SIG-M5 treated with dmso at 0.1 percent for 504 hours (cell line): ENCODE measurements at regions not wholly inside any gene's neighbourhood (a gene's known extent, or its start where the extent isn't known, plus 50 kb on each side); places are given as distances from the start of the nearest gene placed in this dataset.

Experiments used
- DNase-seq: peaks from one replicate; lab custom pipeline; 2025; ENCODE audit not compliant: unreplicated experiment; lab: John Stamatoyannopoulos, UW

DNA sequence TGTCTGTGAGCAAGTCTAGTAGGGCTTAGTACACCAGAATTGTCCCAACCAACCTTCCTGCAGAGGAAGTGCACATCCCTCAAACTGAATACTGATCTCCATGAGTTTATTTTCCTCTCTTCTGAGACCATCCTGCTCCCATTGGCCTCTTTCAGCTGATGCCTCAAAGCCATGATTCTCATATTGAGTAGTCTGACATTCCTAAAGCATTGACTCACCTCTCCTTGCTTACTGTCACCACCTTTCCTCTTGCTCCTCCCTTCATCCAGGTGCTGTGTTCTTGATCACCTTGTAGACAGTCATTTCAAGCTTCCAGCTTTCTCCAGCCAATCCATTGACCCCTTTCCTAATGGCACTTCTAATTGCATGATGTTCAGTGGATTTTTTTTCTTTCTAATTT lies 583.7 kb upstream of the USP15 start:
- no peak for DNase-seq

DNA sequence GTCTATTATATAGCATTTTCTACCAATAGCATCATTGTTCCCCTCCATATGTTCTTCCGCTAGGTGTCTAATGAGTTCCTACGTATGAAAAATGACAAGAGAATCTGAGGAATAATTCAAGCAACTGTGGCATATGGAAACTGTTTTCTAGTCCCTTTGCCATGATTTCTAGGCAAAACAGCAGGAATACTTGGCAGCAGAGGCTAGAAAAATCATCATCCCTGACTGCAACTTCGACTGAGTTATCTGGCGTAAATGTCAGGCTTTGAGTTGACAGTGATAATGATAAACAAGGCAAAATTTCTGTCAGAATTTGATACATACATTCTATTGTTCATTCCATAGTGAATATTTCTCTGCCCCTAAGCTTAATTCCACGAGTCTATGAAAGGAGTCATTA lies 572.8 kb upstream of the USP15 start:
- DNase-seq: no peak

GRCh38 chr12:61694214-61694613 lies 566.0 kb upstream of the USP15 start:
- DNase-seq: no peak

GRCh38 chr12:61701471-61701870 lies 558.7 kb upstream of the USP15 start:
- DNase-seq: no peak

DNA sequence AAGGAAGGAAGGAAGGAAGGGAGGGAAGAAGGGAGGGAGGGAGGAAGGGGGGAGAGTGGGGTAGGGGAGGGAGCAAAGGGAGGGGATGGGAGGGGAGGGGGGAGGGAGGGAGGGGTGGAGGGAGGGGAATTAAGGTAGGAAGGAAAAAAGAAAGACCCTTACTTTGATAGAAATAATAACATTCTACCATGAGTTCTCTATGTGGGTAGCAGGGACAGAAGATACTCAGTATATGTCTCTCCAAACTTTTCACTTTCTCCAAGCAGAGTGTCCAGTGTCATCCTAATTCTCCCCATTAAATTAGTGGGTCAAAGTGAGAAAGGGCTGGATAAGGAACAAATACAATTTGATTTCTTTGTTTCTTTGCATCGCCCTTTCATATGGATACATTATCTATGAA lies 553.4 kb upstream of the USP15 start:
- DNase-seq: no peak

DNA sequence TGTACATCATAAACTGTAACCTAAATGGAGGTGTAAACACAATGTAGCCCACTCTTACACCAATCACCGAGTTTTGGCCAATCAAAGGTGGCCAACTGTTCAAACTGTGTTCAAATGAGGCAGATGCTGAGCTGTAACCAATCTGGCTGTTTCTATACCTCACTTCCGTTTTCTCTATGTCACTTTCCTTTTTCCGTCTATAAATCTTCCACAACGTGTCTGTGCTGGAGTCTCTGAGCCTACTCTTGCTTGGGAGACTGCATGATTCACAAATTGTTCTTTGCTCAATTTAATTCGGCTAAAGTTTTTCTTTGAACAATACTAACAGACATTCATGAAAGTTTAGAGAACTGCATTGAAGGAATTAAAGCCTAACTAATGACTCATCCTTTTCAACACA lies 547.1 kb upstream of the USP15 start:
- DNase-seq: no peak

- no peak for DNase-seq
Observed at GRCh38 chr12:61717986-61718385, 542.2 kb upstream of the USP15 start.

- DNase-seq: no peak
Observed at GRCh38 chr12:61739925-61740324, 520.3 kb upstream of the USP15 start.

GRCh38 chr12:61750604-61751003 lies 509.6 kb upstream of the USP15 start:
- DNase-seq: no peak

- DNase-seq: no peak
Observed at GRCh38 chr12:61754214-61754613, 506.0 kb upstream of the USP15 start.

DNA sequence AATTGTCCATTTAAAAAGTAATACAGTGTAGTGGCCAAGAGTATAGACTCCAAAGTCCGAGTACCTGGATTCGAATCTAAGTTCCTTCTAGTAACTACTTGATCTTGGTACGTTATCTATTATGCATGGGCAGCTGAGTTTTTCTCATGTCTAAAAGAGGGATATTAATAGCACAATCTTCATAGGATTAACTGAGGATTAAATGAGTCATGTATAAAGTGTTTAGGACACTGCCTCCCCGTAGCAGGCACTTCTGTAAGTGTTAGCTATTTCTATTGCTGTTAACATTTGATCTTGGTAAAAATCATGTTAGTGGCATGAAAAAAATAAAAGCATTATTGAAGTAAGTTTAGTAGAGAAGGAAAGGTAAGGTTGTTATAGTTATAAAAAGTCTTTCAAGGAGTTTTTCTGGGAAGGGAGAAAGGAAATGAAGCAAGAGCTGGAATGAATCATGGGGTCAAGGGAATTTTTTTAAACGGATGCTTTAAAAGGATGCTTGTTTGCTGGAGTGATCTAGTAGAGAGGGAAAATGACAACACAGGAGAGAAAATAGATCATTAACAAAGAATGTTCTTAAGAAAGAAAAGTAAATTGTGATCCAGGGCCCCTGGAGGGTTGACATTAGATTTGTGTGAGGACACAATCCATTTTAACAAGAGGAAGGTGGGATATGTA lies 502.2 kb upstream of the USP15 start:
- no peak for DNase-seq

- no peak for DNase-seq
Observed at GRCh38 chr12:61758661-61759060, 501.5 kb upstream of the USP15 start.

GRCh38 chr12:61765926-61766325 lies 494.3 kb upstream of the USP15 start:
- DNase-seq: no peak

GRCh38 chr12:61780435-61780834 lies 479.8 kb upstream of the USP15 start:
- DNase-seq: no peak

DNA sequence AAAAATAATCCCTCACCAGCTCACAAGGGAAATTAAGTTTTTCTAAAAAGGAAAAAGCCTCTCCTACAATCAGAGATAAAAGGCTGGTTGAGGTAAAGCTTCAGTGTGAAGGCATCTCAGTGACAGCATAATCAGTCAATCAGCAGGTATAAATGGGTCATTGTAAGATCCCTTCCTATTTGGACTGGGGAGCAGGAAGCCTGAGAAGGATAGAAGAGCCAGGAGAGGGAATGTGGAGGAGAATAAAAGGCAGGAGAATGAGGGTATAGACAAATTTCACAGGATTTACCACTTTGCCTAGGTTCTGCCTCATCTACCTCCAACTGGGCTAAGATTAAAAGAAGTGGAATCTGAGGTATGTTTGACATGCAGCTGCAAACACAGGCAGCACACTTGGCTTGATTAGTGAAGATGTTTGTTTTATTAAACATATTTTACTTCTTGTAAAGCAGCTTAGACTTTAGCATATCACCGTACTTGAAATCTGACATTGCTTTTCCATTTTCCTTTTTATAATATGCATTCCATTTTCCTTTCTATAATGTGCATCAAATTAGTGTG lies 479.1 kb upstream of the USP15 start:
- no peak for DNase-seq

DNA sequence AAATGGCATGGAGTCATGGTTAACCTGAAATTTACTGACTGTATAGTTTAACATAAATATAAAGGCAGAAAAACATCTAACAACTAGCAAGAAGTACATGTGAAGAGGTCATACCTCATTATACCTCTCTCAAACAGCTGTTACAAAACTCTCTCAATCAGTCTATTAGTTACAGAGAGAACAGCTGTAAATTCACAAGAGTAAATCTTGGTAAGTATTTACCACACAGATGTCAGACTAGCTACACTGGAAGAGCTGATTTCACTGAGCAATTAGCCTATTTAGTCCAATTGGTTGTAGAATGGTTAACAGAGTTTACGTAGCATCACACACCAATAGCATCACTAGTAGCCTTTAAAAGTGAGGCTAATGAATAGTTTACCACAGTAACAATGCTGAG lies 463.4 kb upstream of the USP15 start:
- DNase-seq: no peak

DNA sequence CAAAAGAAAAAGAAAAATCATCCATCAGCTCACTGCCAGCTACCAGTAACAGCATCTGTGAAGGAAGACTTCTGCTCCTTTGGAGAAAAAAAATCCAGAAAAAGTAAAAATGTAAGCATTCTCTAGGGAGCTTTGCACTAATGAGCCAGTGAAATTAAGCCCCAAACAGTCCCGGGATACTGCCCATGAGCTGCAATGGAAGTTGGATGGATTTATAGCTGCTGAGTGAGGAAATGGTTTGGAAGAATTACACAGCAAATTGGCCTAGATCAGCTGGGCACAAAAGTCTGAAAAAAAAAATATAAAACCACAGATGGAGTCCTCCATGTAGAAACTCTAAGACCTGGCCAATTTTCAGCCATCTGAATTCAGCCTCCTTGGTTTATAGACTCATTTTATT lies 462.9 kb upstream of the USP15 start:
- DNase-seq: no peak

GRCh38 chr12:61798778-61799177 lies 461.4 kb upstream of the USP15 start:
- no peak for DNase-seq

DNA sequence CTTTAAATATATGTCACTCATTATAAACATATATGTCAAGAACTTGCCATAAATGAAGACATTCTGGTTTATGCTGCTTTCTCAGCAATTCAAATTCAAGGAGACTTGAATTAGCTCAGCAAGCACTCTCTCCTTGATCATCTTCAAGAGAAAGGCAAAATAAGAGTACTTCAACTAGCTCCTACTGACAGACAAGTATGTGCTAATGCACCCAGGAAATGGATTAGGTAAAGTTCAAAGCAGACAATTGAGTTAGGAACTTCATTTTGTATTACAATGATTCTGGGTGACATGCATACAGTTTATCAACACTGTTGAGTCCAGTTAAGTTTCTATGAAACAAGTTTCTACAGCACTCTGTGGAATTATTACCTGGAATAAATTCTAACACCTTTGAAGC lies 455.9 kb upstream of the USP15 start:
- no peak for DNase-seq

DNA sequence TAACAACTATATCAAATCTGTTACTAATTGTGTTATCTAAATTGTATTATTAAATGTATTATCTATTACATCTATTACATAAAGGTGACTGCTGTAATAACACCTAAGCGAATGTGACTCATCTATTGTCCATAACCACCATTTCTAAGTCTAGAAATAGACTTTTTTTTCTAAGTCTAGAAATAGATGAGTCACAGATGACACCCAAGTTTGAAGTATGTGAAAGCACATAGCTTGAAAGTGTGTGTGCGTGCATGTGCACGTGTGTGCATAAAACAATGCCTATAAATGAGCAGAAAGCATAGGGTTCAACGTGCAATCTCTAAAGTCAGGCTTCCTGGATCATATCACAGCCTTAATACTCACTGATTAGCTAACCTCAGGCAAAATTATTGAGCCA lies 451.3 kb upstream of the USP15 start:
- DNase-seq: no peak

DNA sequence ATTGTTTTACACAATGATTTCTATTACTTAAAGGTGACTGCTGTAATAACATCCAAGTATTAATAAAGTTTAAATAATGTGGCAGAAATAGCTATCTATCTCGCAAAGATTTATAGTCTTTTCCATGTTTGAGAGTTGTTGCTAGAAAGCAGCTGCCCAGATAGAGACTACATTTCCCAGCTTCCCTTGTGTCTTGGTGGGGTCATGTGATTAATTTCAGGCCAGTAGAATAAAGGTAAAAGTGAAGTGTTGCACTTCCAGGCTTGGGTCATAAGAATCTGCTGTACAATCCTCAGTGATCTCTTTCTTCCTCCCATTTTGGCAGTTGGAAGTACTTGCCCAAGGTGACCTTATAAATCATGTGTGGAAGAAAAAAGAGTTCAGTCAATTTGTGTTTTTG lies 449.7 kb upstream of the USP15 start:
- no peak for DNase-seq

DNA sequence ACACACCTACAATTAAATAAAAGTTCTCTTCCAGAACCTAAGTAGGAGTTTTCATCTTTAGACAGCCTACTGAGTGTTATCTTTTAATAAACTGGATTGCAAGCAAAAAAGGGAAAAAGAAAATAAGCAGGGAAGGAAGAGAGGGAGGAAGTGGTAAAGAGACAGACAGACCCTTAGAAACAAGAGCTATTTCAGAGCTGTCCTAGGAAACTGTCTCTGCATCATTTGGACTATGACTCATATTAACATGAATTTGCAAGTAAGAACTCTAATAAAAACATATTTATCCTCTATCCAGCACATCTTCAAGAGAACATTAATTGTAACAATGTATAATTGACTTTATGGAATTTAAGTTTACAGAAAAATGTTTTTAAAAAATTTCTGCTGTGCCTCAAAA lies 438.8 kb upstream of the USP15 start:
- no peak for DNase-seq

DNA sequence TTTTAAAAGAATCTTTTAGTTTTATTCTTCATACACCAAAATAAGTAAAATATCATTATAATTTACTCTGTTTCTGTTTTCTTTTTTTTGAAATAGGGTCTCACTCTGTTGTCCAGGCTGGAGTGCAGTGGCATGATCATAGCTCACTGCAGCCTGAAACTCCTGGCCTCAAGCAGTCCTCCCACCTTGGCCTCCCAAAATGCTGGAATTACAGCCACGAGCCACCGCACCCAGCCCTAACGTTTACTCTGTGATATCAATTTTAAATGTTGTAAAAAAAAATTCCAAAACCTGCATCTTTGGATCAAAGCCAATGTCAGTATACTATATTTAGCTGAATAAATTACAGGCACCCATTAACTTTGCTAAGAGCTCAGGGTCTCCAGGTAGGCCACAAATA lies 437.1 kb upstream of the USP15 start:
- DNase-seq: no peak
